ENCODE measurements at regions not wholly inside any gene's neighbourhood (a gene's known extent, or its start where the extent isn't known, plus 50 kb on each side); places are given as distances from the start of the nearest gene placed in this dataset.

- no peaks in the 10 kb centered on the region for H3K27me3 ChIP-seq
- TF ChIP-seq POLR2A (IDR thresholded peaks at IDR 0.05): no peak
- TF ChIP-seq EP300 (IDR thresholded peaks at IDR 0.05): no peak
- no peak for TF ChIP-seq POLR2AphosphoS5 (IDR thresholded peaks at IDR 0.05)
- TF ChIP-seq CTCF (IDR thresholded peaks at IDR 0.05): no peak
- 75 to 83% (median 81%) methylated on average over 5 of the region's 5 CpGs for WGBS, 5 donors
- no peak for DNase-seq
- H3K4me3 ChIP-seq: no peak overlapping the region
- intact Hi-C loops (cut with DNase I; ENCODE audit: low total_unique reads): no loop called here
- H3K4me1 ChIP-seq: no peaks in the 10 kb centered on the region
- H3K36me3 ChIP-seq: no peaks in the 10 kb centered on the region
- no peaks in the 10 kb centered on the region for H3K9me3 ChIP-seq
- H3K27ac ChIP-seq: no peak overlapping the region
Measured at GRCh38 chr3:8204853-8205650, 296.6 kb upstream of the LMCD1 start.

GRCh38 chr3:8205881-8206280 lies 295.7 kb upstream of the LMCD1 start:
- DNase-seq: no peak
- no peak overlapping the region for H3K4me3 ChIP-seq
- H3K36me3 ChIP-seq: no peaks in the 10 kb centered on the region
- WGBS, 5 donors: 37 to 88% (median 61%) methylated on average over 2 of the region's 2 CpGs
- intact Hi-C loops (cut with DNase I; ENCODE audit: low total_unique reads): no loop called here
- H3K27me3 ChIP-seq: no peaks in the 10 kb centered on the region
- TF ChIP-seq POLR2AphosphoS5 (IDR thresholded peaks at IDR 0.05): no peak
- no peak for TF ChIP-seq POLR2A (IDR thresholded peaks at IDR 0.05)
- TF ChIP-seq EP300 (IDR thresholded peaks at IDR 0.05): no peak
- no peak for TF ChIP-seq CTCF (IDR thresholded peaks at IDR 0.05)
- no peak overlapping the region for H3K27ac ChIP-seq
- H3K9me3 ChIP-seq: no peaks in the 10 kb centered on the region
- H3K4me1 ChIP-seq: no peaks in the 10 kb centered on the region

GRCh38 chr3:8206971-8207617 lies 294.5 kb upstream of the LMCD1 start:
- intact Hi-C loops (cut with DNase I; ENCODE audit: low total_unique reads): no loop called here
- Histone ChIP-seq H3K4me3 (no peak overlapping the region), H3K27ac (no peak overlapping the region), H3K4me1 (no peaks in the 10 kb centered on the region), H3K27me3 (no peaks in the 10 kb centered on the region), H3K36me3 (no peaks in the 10 kb centered on the region), H3K9me3 (no peaks in the 10 kb centered on the region)
- DNase-seq: no peak
- no peak for TF ChIP-seq POLR2A (IDR thresholded peaks at IDR 0.05)
- no peak for TF ChIP-seq POLR2AphosphoS5 (IDR thresholded peaks at IDR 0.05)
- no peak for TF ChIP-seq EP300 (IDR thresholded peaks at IDR 0.05)
- no peak for TF ChIP-seq CTCF (IDR thresholded peaks at IDR 0.05)
- 51 to 58% (median 55%) methylated on average over 3 of the region's 3 CpGs for WGBS, 5 donors

GRCh38 chr3:8210882-8211341 lies 290.7 kb upstream of the LMCD1 start:
- H3K9me3 ChIP-seq: no peaks in the 10 kb centered on the region
- no peak overlapping the region for H3K4me3 ChIP-seq
- no peaks in the 10 kb centered on the region for H3K27me3 ChIP-seq
- intact Hi-C loops (cut with DNase I; ENCODE audit: low total_unique reads): no loop called here
- H3K27ac ChIP-seq: no peak overlapping the region
- no peak for DNase-seq
- no peaks in the 10 kb centered on the region for H3K4me1 ChIP-seq
- 62 to 80% (median 65%) methylated on average over 2 of the region's 2 CpGs for WGBS, 5 donors
- no peaks in the 10 kb centered on the region for H3K36me3 ChIP-seq
- no peak for TF ChIP-seq EP300 (IDR thresholded peaks at IDR 0.05)
- TF ChIP-seq CTCF (IDR thresholded peaks at IDR 0.05): no peak
- TF ChIP-seq POLR2A (IDR thresholded peaks at IDR 0.05): no peak
- no peak for TF ChIP-seq POLR2AphosphoS5 (IDR thresholded peaks at IDR 0.05)

All from stomach (tissue), 8 donors.